Esophagus muscularis mucosa (tissue), 3 donors: ENCODE measurements at regions not wholly inside any gene's neighbourhood (a gene's known extent, or its start where the extent isn't known, plus 50 kb on each side); places are given as distances from the start of the nearest gene placed in this dataset.

ENCODE experiments used
- CTCF ChIP-seq, 3 experiments: fragments of 200-600 bp in 2 of 3; fragments of 450-650 bp in 1 of 3; sonication (generic) in 2 of 3; IDR thresholded peaks; one replicate each; pipeline ENCODE4 v1.5.1; 2017 to 2019; ENCODE audit warnings: antibody characterized with exemption in 3 of 3, mild to moderate bottlenecking in 2 of 3, moderate library complexity in 1 of 3
- POLR2A ChIP-seq: fragments of 450-650 bp; IDR thresholded peaks from one replicate; pipeline ENCODE4 v1.6.1; 2017; ENCODE audit warnings: antibody characterized with exemption, moderate library complexity, mild to moderate bottlenecking, low read depth

GRCh38 chr15:95763426-95763825 lies 567.1 kb upstream of the NR2F2 start:
- TF ChIP-seq POLR2A: no peak
- TF ChIP-seq CTCF (IDR thresholded peaks at IDR 0.05): no peak
